ENCODE measurements at regions not wholly inside any gene's neighbourhood (a gene's known extent, or its start where the extent isn't known, plus 50 kb on each side); places are given as distances from the start of the nearest gene placed in this dataset.

DNA sequence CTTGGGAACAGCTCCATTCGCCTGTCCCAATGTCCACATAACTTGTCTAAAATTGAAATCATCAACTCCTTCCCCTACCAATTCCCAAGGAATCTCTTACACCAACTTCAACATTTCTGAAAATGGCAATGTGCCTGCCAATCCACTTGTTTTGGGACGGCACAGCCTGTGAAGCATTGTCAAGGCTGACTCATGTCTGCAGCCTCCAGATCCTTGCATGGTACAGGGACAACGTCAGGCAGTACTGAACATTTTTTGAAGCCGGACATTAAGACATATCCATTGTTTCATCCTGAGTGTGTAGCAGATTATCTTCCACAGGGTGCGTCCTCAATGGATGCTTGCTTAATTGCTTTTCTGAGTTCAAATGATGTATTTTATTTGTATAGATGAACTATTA is 794.1 kb downstream of the BCL11B start:
- TF ChIP-seq POLR2A (IDR thresholded peaks at IDR 0.05): no peak
- Histone ChIP-seq H3K27ac (no peak overlapping the region), H3K36me3 (no peaks in the 10 kb centered on the region), H3K9me3 (peaks cover 5% of the 10 kb centered on the region), H3K27me3 (no peaks in the 10 kb centered on the region), H3K4me3 (no peak overlapping the region), H3K4me1 (no peaks in the 10 kb centered on the region)
- WGBS: 83% methylated on average over 5 of the region's 5 CpGs
- no peak for DNase-seq (ENCODE audit: low spot score in 2 of 2)

DNA sequence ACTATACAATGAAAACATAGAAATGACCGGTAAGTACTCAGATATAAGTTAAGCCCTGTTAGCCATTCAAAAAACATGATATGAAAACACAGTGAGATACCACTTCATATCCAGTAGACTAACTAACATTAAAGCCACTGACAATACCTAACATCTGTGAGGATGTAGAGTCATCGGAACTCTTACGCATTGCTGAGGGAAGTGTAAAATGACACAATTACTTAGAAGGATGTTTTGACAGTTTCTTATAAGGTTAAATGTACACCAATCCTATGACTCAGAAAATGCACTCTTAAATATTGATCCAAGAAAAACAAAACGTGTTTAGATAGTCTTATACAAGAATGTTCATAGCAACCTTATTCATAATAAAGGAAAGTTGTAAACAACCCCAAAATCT is 782.9 kb downstream of the BCL11B start:
- Histone ChIP-seq H3K4me1 (no peaks in the 10 kb centered on the region), H3K9me3 (peaks cover 3% of the 10 kb centered on the region), H3K36me3 (no peaks in the 10 kb centered on the region), H3K27me3 (no peaks in the 10 kb centered on the region), H3K27ac (no peak overlapping the region), H3K4me3 (no peak overlapping the region)
- TF ChIP-seq POLR2A (IDR thresholded peaks at IDR 0.05): no peak
- TF ChIP-seq, protein P1, sequence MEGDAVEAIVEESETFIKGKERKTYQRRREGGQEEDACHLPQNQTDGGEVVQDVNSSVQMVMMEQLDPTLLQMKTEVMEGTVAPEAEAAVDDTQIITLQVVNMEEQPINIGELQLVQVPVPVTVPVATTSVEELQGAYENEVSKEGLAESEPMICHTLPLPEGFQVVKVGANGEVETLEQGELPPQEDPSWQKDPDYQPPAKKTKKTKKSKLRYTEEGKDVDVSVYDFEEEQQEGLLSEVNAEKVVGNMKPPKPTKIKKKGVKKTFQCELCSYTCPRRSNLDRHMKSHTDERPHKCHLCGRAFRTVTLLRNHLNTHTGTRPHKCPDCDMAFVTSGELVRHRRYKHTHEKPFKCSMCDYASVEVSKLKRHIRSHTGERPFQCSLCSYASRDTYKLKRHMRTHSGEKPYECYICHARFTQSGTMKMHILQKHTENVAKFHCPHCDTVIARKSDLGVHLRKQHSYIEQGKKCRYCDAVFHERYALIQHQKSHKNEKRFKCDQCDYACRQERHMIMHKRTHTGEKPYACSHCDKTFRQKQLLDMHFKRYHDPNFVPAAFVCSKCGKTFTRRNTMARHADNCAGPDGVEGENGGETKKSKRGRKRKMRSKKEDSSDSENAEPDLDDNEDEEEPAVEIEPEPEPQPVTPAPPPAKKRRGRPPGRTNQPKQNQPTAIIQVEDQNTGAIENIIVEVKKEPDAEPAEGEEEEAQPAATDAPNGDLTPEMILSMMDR (IDR thresholded peaks at IDR 0.05): no peak
- TF ChIP-seq POLR2AphosphoS5 (IDR thresholded peaks at IDR 0.05): no peak
- TF ChIP-seq EP300 (IDR thresholded peaks at IDR 0.05): no peak
- 74% methylated on average over 4 of the region's 4 CpGs for WGBS
- DNase-seq (ENCODE audit: low spot score in 2 of 2): no peak

DNA sequence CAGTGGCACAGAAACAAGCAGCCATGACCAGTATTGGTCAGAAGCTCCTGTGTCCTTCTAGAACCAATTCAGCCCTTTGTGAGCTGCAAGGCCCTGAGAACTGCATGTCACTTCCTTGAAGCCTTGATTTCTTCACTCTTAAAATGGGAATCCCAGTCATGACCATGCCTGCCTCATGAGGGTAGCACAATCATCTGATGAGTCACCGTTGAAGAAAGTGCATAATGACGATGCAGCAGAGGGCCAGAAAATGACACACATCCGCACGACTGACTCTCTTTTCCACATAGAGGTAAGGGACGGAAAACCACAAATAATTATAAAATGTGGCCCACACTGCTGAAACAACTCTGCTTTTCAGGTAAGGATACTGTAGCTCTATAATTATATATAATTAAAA is 777.4 kb downstream of the BCL11B start:
- DNase-seq (ENCODE audit: low spot score in 2 of 2): no peak
- no peak overlapping the region for H3K27ac ChIP-seq
- H3K36me3 ChIP-seq: no peaks in the 10 kb centered on the region
- no peaks in the 10 kb centered on the region for H3K9me3 ChIP-seq
- H3K27me3 ChIP-seq: no peaks in the 10 kb centered on the region
- no peak overlapping the region for H3K4me3 ChIP-seq
- TF ChIP-seq, protein P1 (IDR thresholded peaks at IDR 0.05): no peak
- TF ChIP-seq POLR2A (IDR thresholded peaks at IDR 0.05) (no peak), POLR2AphosphoS5 (IDR thresholded peaks at IDR 0.05) (no peak), EP300 (IDR thresholded peaks at IDR 0.05) (no peak)
- H3K4me1 ChIP-seq: peaks cover 11% of the 10 kb centered on the region
- WGBS: 74% methylated on average over 5 of the region's 5 CpGs

DNA sequence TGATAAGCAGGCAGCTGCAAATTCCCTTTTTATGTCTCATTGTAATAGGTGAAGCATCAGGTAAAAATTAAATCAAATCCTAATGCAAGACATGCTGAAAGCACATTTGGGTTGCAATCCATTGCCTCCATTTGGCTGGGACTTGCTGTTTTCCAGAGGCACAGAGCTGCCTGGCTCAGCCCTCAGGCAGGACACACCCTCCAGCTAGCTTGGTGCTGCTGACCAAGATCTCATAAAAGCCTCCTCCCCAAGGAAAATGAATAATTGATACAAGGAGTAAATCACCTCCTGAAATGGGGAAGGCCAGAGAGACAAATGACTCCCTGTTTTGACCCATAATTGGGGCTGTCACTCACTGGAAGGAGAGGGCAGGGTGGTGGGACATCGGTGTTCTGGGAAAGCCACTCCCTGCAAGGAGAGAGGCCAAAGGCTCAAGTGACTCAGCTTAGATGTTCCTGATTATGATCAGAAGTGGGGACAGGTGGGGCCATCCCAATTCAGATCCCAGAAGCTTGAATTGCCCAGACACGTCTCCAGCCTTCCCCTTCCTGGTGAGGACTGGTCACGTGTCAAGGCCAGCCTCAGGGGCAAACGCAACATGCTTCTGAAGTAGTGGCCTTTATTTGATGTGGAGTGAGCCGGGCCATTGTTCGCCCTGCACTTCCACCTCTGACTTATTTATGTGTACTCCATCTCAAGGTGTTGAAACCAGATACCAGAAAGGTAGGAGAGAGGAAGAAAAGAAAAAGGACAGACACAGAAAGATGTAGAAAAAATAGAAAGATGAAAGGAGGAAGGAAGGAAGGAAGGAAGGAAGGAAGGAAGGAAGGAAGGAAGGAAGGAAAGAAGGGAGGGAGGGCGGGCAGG is 773.7 kb downstream of the BCL11B start:
- no peak for DNase-seq (ENCODE audit: low spot score in 2 of 2)
- peak overlapping the region; percentile 47 for H3K27ac ChIP-seq
- H3K4me1 ChIP-seq: peaks cover 17% of the 10 kb centered on the region
- no peaks in the 10 kb centered on the region for H3K27me3 ChIP-seq
- no peaks in the 10 kb centered on the region for H3K36me3 ChIP-seq
- H3K9me3 ChIP-seq: no peaks in the 10 kb centered on the region
- H3K4me3 ChIP-seq: no peak overlapping the region
- 35% methylated on average over 7 of the region's 7 CpGs for WGBS
- TF ChIP-seq, protein P1 (IDR thresholded peaks at IDR 0.05): no peak
- TF ChIP-seq POLR2A (IDR thresholded peaks at IDR 0.05) (no peak), EP300 (IDR thresholded peaks at IDR 0.05) (no peak), POLR2AphosphoS5 (IDR thresholded peaks at IDR 0.05) (no peak)

DNA sequence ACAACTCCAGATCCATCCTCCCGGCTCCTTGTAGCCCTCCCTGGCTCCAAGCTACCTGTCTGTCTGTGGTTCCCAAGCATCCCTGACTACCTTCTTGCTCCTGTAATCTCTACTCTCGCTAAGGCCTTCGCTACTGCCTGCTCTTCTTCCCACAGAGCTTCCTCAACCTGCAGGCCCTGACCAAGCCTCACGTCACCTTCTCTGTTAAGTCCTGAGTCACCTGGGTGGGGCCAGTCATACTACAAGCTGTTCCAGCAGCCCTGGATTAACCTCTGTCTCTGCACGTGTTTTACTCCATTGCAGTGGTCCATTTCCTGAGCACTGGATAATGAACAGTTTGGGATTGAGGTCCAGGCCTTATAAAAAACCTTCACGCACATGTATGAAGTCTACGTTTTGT is 770.7 kb downstream of the BCL11B start:
- no peak for TF ChIP-seq POLR2A (IDR thresholded peaks at IDR 0.05)
- TF ChIP-seq POLR2AphosphoS5 (IDR thresholded peaks at IDR 0.05): no peak
- TF ChIP-seq EP300 (IDR thresholded peaks at IDR 0.05): no peak
- TF ChIP-seq, protein P1 (IDR thresholded peaks at IDR 0.05): no peak
- H3K4me1 ChIP-seq: peaks cover 18% of the 10 kb centered on the region
- WGBS: 69% methylated on average over 7 of the region's 7 CpGs
- H3K36me3 ChIP-seq: no peaks in the 10 kb centered on the region
- H3K9me3 ChIP-seq: no peaks in the 10 kb centered on the region
- peak overlapping the region; percentile 46 for H3K27ac ChIP-seq
- DNase-seq (ENCODE audit: low spot score in 2 of 2): no peak
- no peaks in the 10 kb centered on the region for H3K27me3 ChIP-seq
- no peak overlapping the region for H3K4me3 ChIP-seq

Data from suprapubic skin (tissue), 4 donors.